Right lobe of liver (tissue), 6 donors: ENCODE measurements at regions not wholly inside any gene's neighbourhood (a gene's known extent, or its start where the extent isn't known, plus 50 kb on each side); places are given as distances from the start of the nearest gene placed in this dataset.
"Not testable (repeated sequence)": the region's sequence is repeated elsewhere in the genome, so short reads cannot be mapped to it uniquely, and the experiment has no call there.

Experiments
- ATAC-seq, 4 donors: fragments of 200-7000 bp; cut with Tn5 transposase; one replicate each; pipeline ENCODE4 v1.9.1; 2020; ENCODE audit warnings: mild to moderate bottlenecking in 4 of 4, moderate library complexity in 4 of 4
- DNase-seq, 3 donors: peaks; one replicate each; pipeline ENCODE4 v3.0.0-alpha.2; 2020
- H3K27ac ChIP-seq, 3 donors: fragments of 200-600 bp; one replicate each; pipeline ENCODE4 v1.8.0; 2022
- H3K27me3 ChIP-seq, 2 donors: fragments of 200-600 bp; one replicate each; pipeline ENCODE4 v1.8.0; 2022
- H3K36me3 ChIP-seq, 4 donors: fragments of 200-600 bp; sonication (generic) in 1 of 4; one replicate each; pipeline versions ENCODE4 v1.5.1 to v1.8.0; 2017 to 2022; ENCODE audit warnings: control low read depth in 1 of 4
- H3K4me1 ChIP-seq, 4 donors: fragments of 200-600 bp; sonication (generic) in 1 of 4; one replicate each; pipeline versions ENCODE4 v1.5.1 to v1.8.0; 2017 to 2022; ENCODE audit warnings: control low read depth in 1 of 4
- H3K4me3 ChIP-seq, 3 donors: fragments of 200-600 bp; one replicate each; pipeline ENCODE4 v1.8.0; 2022
- H3K9me3 ChIP-seq, 4 donors: fragments of 200-600 bp; sonication (generic) in 1 of 4; one replicate each; pipeline versions ENCODE4 v1.5.1 to v1.8.0; 2017 to 2022; ENCODE audit warnings: control low read depth in 1 of 4
- CTCF ChIP-seq, 4 donors: fragments of 200-600 bp in 3 of 4; fragments of 450-650 bp in 1 of 4; IDR thresholded peaks; one replicate each; pipeline versions ENCODE4 v1.5.1 to v1.8.0; 2016 to 2022; ENCODE audit warnings: antibody characterized with exemption in 4 of 4, mild to moderate bottlenecking in 2 of 4
- POLR2A ChIP-seq: fragments of 450-650 bp; IDR thresholded peaks from one replicate; pipeline ENCODE4 v1.6.1; 2017; ENCODE audit warnings: antibody characterized with exemption, mild to moderate bottlenecking
- WGBS: methylation state at CpG from one replicate; pipeline ENCODE4 v1.1.6; 2018; ENCODE audit warnings: low coverage, low lambda C conversion rate; ENCODE audit not compliant: insufficient coverage; ENCODE audit errors: missing lambda C conversion rate; 5-methylcytosine and 5-hydroxymethylcytosine counted together
- intact Hi-C, 2 donors: fragments of 100-400 bp; cut with DNase I; formaldehyde crosslinking; loops; one replicate each; pipeline versions ENCODE4 v1.11.2 to v1.14.1; 2022
- donor health status: DM: no; HTN: yes; CAD: no.
- donor health status: DM: no; HTN: no; CAD: no.
- donor health status: DM: no; HTN: no; CAD: no.
- donor health status: DM: no; HTN: yes; CAD: no.
- donor health status: DM: no; HTN: yes; CAD: no.

GRCh38 chr9:97128919-97129318, 90.0 kb upstream of the CTSV start:
- Histone ChIP-seq H3K4me1 (no peaks in the 10 kb centered on the region), H3K4me3 (no peak overlapping the region), H3K36me3 (no peaks in the 10 kb centered on the region), H3K9me3 (no peaks in the 10 kb centered on the region), H3K27ac (no peak overlapping the region), H3K27me3 (no peaks in the 10 kb centered on the region)
- WGBS, result 92% methylated on average over 3 of the region's 3 CpGs
- intact Hi-C loops, result no loop called here
- TF ChIP-seq POLR2A (no peak), CTCF (IDR thresholded peaks at IDR 0.05) (no peak)
- ATAC-seq (no peak), DNase-seq (no peak)

DNA sequence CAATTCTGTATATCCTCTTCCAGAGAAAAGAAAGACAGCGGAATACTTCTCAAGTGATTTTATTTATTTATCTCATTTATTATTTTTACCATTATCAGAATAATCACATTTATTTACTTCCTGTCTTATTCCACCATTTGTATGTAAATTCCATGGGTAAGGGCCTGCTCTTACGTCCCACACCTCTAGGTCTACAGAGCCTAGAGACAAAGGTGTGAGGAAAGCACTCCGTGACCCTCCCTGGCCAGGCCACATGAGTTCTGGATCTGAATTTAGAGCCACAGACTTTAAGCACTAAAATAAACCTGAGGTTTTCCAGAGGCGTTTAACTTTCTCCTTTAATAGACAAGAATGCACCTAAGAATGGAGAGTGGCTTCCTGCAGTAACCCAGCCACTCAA, 85.3 kb upstream of the CTSV start:
- no peak for DNase-seq
- Histone ChIP-seq H3K9me3 (no peaks in the 10 kb centered on the region), H3K36me3 (no peaks in the 10 kb centered on the region), H3K27ac (no peak overlapping the region), H3K27me3 (no peaks in the 10 kb centered on the region), H3K4me1 (no peaks in the 10 kb centered on the region), H3K4me3 (no peak overlapping the region)
- intact Hi-C loops, result no loop called here
- WGBS, result 63% methylated on average over 4 of the region's 4 CpGs
- TF ChIP-seq POLR2A (no peak), CTCF (IDR thresholded peaks at IDR 0.05) (no peak)
- no peak for ATAC-seq

GRCh38 chr9:97110696-97111095, 71.8 kb upstream of the CTSV start:
- TF ChIP-seq POLR2A (no peak), CTCF (IDR thresholded peaks at IDR 0.05) (no peak)
- Histone ChIP-seq H3K9me3 (no peaks in the 10 kb centered on the region), H3K4me1 (no peaks in the 10 kb centered on the region), H3K27ac (no peak overlapping the region), H3K36me3 (no peaks in the 10 kb centered on the region), H3K4me3 (no peak overlapping the region), H3K27me3 (no peaks in the 10 kb centered on the region)
- no CpG with 5 or more reads among the region's 2 CpGs for WGBS
- intact Hi-C loops, result no loop called here
- ATAC-seq (no peak), DNase-seq (no peak)

GRCh38 chr9:97109194-97109811, 70.4 kb upstream of the CTSV start:
- H3K4me1 ChIP-seq, result no peaks in the 10 kb centered on the region
- H3K27me3 ChIP-seq, result no peaks in the 10 kb centered on the region
- no peak overlapping the region for H3K4me3 ChIP-seq
- H3K36me3 ChIP-seq, result no peaks in the 10 kb centered on the region
- WGBS, result 19% methylated on average over 4 of the region's 4 CpGs
- DNase-seq, result peak in 1 of 3 donors; percentile 38
- H3K9me3 ChIP-seq, result no peaks in the 10 kb centered on the region
- intact Hi-C loops, result no loop called here
- TF ChIP-seq CTCF (IDR thresholded peaks at IDR 0.05), result peak; percentile 33 to 69 (median 52)
- TF ChIP-seq POLR2A, result no peak
- peak; percentile 70 to 93 (median 86) for ATAC-seq
- no peak overlapping the region for H3K27ac ChIP-seq

- H3K27me3 ChIP-seq, H3K9me3 ChIP-seq, DNase-seq, H3K4me3 ChIP-seq, intact Hi-C loops, H3K36me3 ChIP-seq, H3K4me1 ChIP-seq, H3K27ac ChIP-seq: not testable (repeated sequence)
- 14% methylated on average over 2 of the region's 2 CpGs for WGBS
- peak in 1 of 4 donors; percentile 86 for ATAC-seq
Observed at GRCh38 chr9:97105220-97105619, 66.3 kb upstream of the CTSV start.

DNA sequence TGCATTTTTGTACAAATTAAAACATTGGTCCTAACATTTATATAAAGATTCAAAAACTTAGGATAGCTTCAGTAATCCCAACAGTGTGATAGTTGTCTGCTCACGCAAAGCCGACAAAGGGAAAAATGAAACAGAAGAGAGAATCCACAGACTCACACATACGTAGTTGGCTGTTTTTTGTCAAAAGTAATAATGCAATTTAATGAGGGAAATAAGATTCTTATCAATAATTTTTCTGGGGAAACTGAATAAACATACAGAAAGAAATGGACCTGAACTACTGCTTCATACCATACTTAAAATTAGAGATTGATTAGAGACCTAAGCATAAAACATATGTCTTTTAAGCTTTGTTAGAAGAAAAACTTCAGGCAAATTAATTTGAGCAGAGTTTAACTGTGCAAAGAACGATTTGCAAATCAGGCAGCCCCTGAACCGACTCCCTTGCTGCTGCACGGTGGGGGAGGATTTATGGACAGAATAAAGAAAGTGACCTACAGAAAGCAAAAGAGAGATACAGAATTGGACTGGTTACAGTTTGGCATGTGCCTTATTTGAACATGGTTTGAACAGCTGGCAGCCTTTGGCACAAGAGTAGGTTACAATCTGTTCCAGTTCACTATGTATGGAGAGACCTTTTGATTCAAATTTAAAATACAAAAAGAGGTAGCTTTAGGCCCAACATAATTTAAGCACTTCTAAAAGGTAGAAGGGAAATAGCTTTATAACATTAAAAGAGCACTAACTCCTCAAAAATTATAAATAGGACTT, 64.9 kb upstream of the CTSV start:
- H3K27me3 ChIP-seq, H3K36me3 ChIP-seq, H3K4me1 ChIP-seq, DNase-seq, H3K27ac ChIP-seq, intact Hi-C loops, H3K9me3 ChIP-seq, H3K4me3 ChIP-seq: not testable (repeated sequence)
- WGBS, result 64% methylated on average over 6 of the region's 6 CpGs
- peak in 1 of 4 donors; percentile 48 for ATAC-seq

DNA sequence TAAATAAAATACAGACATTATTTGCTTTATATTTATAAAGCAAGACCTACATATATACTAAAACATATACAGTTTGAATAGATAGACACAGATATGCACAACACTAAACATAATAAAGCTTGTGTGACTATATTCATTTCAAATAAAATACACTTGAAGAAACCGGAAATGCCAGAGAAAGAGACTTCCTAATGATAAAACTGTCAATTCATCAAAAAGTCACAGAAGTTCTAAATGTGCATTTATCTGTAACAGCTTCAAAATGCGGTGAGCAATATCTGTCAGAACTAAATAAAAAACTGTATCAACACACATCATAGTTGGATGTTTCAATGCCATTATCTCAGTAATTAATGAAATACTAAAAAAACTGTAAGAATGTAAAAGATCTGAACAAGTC, 60.6 kb upstream of the CTSV start:
- H3K4me1 ChIP-seq, intact Hi-C loops, H3K36me3 ChIP-seq, H3K9me3 ChIP-seq, H3K4me3 ChIP-seq, H3K27ac ChIP-seq, DNase-seq, H3K27me3 ChIP-seq, ATAC-seq: not testable (repeated sequence)
- 80% methylated on average over 2 of the region's 2 CpGs for WGBS
